ENCODE measurements at regions not wholly inside any gene's neighbourhood (a gene's known extent, or its start where the extent isn't known, plus 50 kb on each side); places are given as distances from the start of the nearest gene placed in this dataset.

DNA sequence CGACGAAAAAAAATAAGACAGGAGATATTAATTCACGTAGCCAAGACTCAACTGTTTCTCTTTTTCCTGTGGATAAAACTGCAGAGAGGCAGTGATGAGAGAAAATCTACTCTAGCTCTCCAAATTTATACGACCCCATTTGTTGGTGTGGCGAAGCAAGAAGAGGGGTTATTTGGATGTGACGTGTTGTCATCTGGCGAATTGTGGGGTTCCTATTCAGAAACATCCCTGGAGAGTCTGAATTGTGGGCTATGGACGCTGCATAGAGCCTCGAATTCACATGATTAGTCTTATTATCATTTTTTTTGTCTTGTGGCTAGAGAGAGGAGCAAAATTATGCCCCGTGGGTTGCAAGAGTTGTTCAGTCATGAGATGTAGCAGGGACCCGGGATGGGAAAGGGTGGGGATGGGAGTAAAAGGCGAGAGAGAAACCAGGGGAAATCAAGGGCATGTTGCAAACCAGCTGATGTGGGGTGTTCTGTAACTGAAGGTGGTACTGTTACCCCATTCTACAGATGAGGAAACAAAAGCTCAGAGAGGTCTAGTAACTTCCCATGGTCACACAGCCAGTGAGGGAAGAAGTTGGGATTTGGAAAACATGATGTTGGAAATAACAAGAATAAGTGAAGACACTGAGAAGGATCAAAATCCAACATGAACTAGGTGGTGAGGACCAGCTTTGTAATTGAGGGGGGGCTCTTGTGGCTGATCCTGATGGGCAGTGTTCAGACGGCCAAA lies 69.2 kb upstream of the SFMBT2 start:
- H4K20me1 ChIP-seq (replicated peaks in 1 of 2; ENCODE audit: control insufficient read depth in 1 of 2, insufficient read depth in 2 of 2, low read length in 2 of 2) = no peaks in the 10 kb centered on the region
- no peaks in the 10 kb centered on the region for H3K9me3 ChIP-seq (ENCODE audit: insufficient read depth in 2 of 2, low read depth in 1 of 2, low read length in 1 of 2)
- H3K23me2 ChIP-seq (ENCODE audit: low read depth, low read length) = no peaks in the 10 kb centered on the region
- no peak overlapping the region for H3K4me2 ChIP-seq (ENCODE audit: insufficient read depth in 1 of 2, low read depth in 2 of 2, low read length in 2 of 2)
- H3K14ac ChIP-seq (ENCODE audit: insufficient read length) = no peak overlapping the region
- no peak overlapping the region for H3K27ac ChIP-seq (ENCODE audit: low read depth, low read length)
- H4K91ac ChIP-seq (replicated peaks; ENCODE audit: insufficient read length, low read length) = no peak overlapping the region
- H3K56ac ChIP-seq (replicated peaks; ENCODE audit: insufficient read length, low read depth, low read length) = no peak overlapping the region
- H2BK15ac ChIP-seq (ENCODE audit: low read length) = no peak overlapping the region
- DNase-seq (ENCODE audit: low read depth in 1 of 2, low spot score in 2 of 2) (no peak), FAIRE-seq (no peak)
- no peaks in the 10 kb centered on the region for H3K79me1 ChIP-seq (ENCODE audit: low read depth, low read length)
- H3K4ac ChIP-seq (replicated peaks; ENCODE audit: insufficient read length, low read depth, low read length) = no peak overlapping the region
- TF ChIP-seq KDM1A (IDR thresholded peaks at IDR 0.05; ENCODE audit: borderline replicate concordance, low read length) (peak; percentile 50; the same call in 1 of the 2 replicates), NANOG (IDR thresholded peaks at IDR 0.05; ENCODE audit: insufficient read depth, low read depth, low read length, poor library complexity, severe bottlenecking) (no peak), CBX8 (IDR thresholded peaks at IDR 0.05; ENCODE audit: borderline replicate concordance, low read depth, low read length) (no peak)
- no peak overlapping the region for H3K18ac ChIP-seq (ENCODE audit: extremely low read depth, low read length)
- no peak overlapping the region for H2AK5ac ChIP-seq (ENCODE audit: low read depth, low read length)
- peaks cover 4 to 9% (median 7%) of the 10 kb centered on the region in 4 experiments; a peak in 5 of 7 replicates for H3K4me1 ChIP-seq (replicated peaks in 1 of 4; ENCODE audit: control insufficient read depth in 3 of 4, insufficient read depth in 4 of 4, low read length in 3 of 4)
- 0 out of 2 replicates have a peak overlapping the region, but pooled peaks have one; percentile 61 for H2BK20ac ChIP-seq (ENCODE audit: low read length)
- H2BK5ac ChIP-seq (ENCODE audit: low read depth, low read length) = no peak overlapping the region
- no peak overlapping the region for H3K9ac ChIP-seq (replicated peaks in 1 of 4; ENCODE audit: extremely low read depth in 1 of 4, low read depth in 3 of 4, low read length in 3 of 4)
- no peaks in the 10 kb centered on the region for H3K79me2 ChIP-seq (ENCODE audit: control insufficient read depth in 1 of 2, insufficient read depth in 2 of 2, low read length in 2 of 2)
- ChIA-PET POLR2A (ENCODE audit: partially characterized antibody) (no interaction called here), CTCF (ENCODE audit: partially characterized antibody) (interaction anchor here (0.8 kb wide), 1 partner anchor 29 kb away, joined by 3 read pairs; no protein-coding TSS in a partner anchor)
- H3K4me3 ChIP-seq (ENCODE audit: extremely low read depth in 1 of 4, insufficient read depth in 2 of 4, low read depth in 3 of 4, low read length in 4 of 4) = no peak overlapping the region
- no peak overlapping the region for H2AFZ ChIP-seq (ENCODE audit: low read length)
- 91% methylated on average over 13 of the region's 13 CpGs; no CpG with 5 or more reads in 1 of the 2 experiments for whole genome bisulfite sequencing, 2 experiments (ENCODE audit: extremely low coverage in 1 of 2, insufficient coverage in 1 of 2, insufficient read length in 1 of 2, insufficient replicate concordance in 2 of 2, low coverage in 1 of 2, low lambda C conversion rate in 2 of 2, missing lambda C conversion rate in 1 of 2)
- no peak overlapping the region for H4K8ac ChIP-seq (ENCODE audit: extremely low read depth, insufficient read depth, low read length)
- no peak overlapping the region for H3K23ac ChIP-seq (ENCODE audit: insufficient read length)
- H4K5ac ChIP-seq (ENCODE audit: insufficient read length, low read depth, low read length) = no peak overlapping the region
- no peaks in the 10 kb centered on the region for H3K36me3 ChIP-seq (ENCODE audit: control insufficient read depth in 2 of 4, insufficient read depth in 4 of 4, low read length in 3 of 4)
- no peak overlapping the region for H2BK120ac ChIP-seq (replicated peaks; ENCODE audit: low read depth, low read length)
- H2BK12ac ChIP-seq (ENCODE audit: low read depth, low read length) = no peak overlapping the region
- H3K27me3 ChIP-seq (replicated peaks in 1 of 4; ENCODE audit: control insufficient read depth in 3 of 4, extremely low read depth in 1 of 4, insufficient read depth in 3 of 4, low read length in 3 of 4) = no peaks in the 10 kb centered on the region

Data from H1 (cell line).